K562 (cell line): ENCODE measurements at regions not wholly inside any gene's neighbourhood (a gene's known extent, or its start where the extent isn't known, plus 50 kb on each side); places are given as distances from the start of the nearest gene placed in this dataset.

ENCODE experiments used
- ATAC-seq: fragments of 200-7000 bp; cut with Tn5 transposase; 3 replicates; pipeline ENCODE4 v1.9.1; 2020; ENCODE audit warnings: moderate library complexity
- BruUV-seq: library from RNA; stranded (reverse); fragments of 400-500 nt; replicated peaks from 2 replicates; lab custom pipeline; 2021; lab: Mats Ljungman, UMichigan
- CTCF ChIA-PET: fragments of 300-600 bp; formaldehyde crosslinking; extraction: SDS; loops from one replicate; lab custom pipeline; 2021; ENCODE audit warnings: low intra/inter-chr PET ratio; lab: Yijun Ruan, JAX
- POLR2A ChIA-PET: fragments of 300-600, 350-650 bp; sonication (Branson Sonifier 250); formaldehyde crosslinking; extraction: SDS; loops from one replicate; lab custom pipeline; 2021; ENCODE audit warnings: antibody characterized with exemption, inconsistent platforms; lab: Yijun Ruan, JAX
- DNase-seq, 4 experiments: peaks; one replicate each; pipeline versions ENCODE4 v3.0.0 to v3.0.0-alpha.2; 2011 to 2018; ENCODE audit warnings: low spot score in 3 of 4, mixed read lengths in 3 of 4; ENCODE audit errors: extremely low read depth in 1 of 4
- FAIRE-seq: peaks from 2 replicates; lab custom pipeline; 2011; peaks lifted over from hg19 to GRCh38; lab: Jason Lieb, UNC
- H2AFZ ChIP-seq: 2 replicates; pipeline ENCODE4 v1.6.0; 2011; ENCODE audit warnings: low read depth, low read length, control low read depth, inconsistent platforms
- H3K27ac ChIP-seq: fragments of 200-600 bp; 3 replicates; pipeline ENCODE4 v1.8.0; 2011; ENCODE audit warnings: low read depth, mild to moderate bottlenecking, control low read depth, inconsistent platforms, low read length, moderate library complexity, mixed read lengths; ENCODE audit errors: extremely low read depth
- H3K27me3 ChIP-seq, 2 experiments: fragments of 300-600 bp in 1 of 2; 2 replicates in 1 of 2; 3 replicates in 1 of 2; pipeline versions ENCODE4 v1.6.0 to v1.8.0; 2011; ENCODE audit warnings: inconsistent platforms in 2 of 2, low read length in 2 of 2, mild to moderate bottlenecking in 1 of 2, mixed read lengths in 1 of 2, moderate library complexity in 1 of 2; ENCODE audit not compliant: control insufficient read depth in 2 of 2, insufficient read depth in 2 of 2
- H3K36me3 ChIP-seq: fragments of 300-600 bp; 3 replicates; pipeline ENCODE4 v1.8.0; 2011; ENCODE audit warnings: mild to moderate bottlenecking, low read length, inconsistent platforms; ENCODE audit not compliant: control insufficient read depth, insufficient read depth
- H3K4me1 ChIP-seq, 2 experiments: fragments of 200-600 bp in 1 of 2; replicated peaks in 1 of 2; 2 replicates in 1 of 2; 3 replicates in 1 of 2; pipeline versions ENCODE4 v1.5.1 to v1.8.0; 2011; ENCODE audit warnings: inconsistent platforms in 2 of 2, low read length in 2 of 2, mild to moderate bottlenecking in 1 of 2, mixed read lengths in 1 of 2, moderate library complexity in 1 of 2; ENCODE audit not compliant: control insufficient read depth in 2 of 2, insufficient read depth in 2 of 2
- H3K4me2 ChIP-seq: 2 replicates; pipeline ENCODE4 v1.6.1; 2011; ENCODE audit warnings: low read length, control low read depth, inconsistent platforms, mixed read lengths; ENCODE audit not compliant: insufficient read depth
- H3K4me3 ChIP-seq: fragments of 200-600 bp; sonication (generic), shearing (Covaris generic); 2 replicates; pipeline ENCODE4 v1.5.1; 2016; ENCODE audit warnings: control low read depth, inconsistent platforms
- H3K79me2 ChIP-seq: fragments of 200-600 bp; 3 replicates; pipeline ENCODE4 v1.8.0; 2011; ENCODE audit warnings: low read length, inconsistent platforms; ENCODE audit not compliant: control insufficient read depth, insufficient read depth
- H3K9ac ChIP-seq, 2 experiments: 2 replicates each; pipeline versions ENCODE4 v1.6.0 to v1.6.1; 2011; ENCODE audit warnings: low read depth in 2 of 2, low read length in 2 of 2, control low read depth in 1 of 2, inconsistent platforms in 1 of 2, mild to moderate bottlenecking in 1 of 2, mixed read lengths in 1 of 2; ENCODE audit not compliant: insufficient read depth in 1 of 2
- H3K9me1 ChIP-seq: one replicate; pipeline ENCODE4 v1.6.0; 2011; ENCODE audit warnings: inconsistent platforms, mild to moderate bottlenecking, low read length, moderate library complexity; ENCODE audit not compliant: control insufficient read depth, insufficient read depth
- H3K9me3 ChIP-seq: replicated peaks from 2 replicates; pipeline ENCODE4 v1.5.1; 2011; ENCODE audit warnings: low read depth, low read length, inconsistent platforms; ENCODE audit not compliant: control insufficient read depth, insufficient read depth
- H4K20me1 ChIP-seq: replicated peaks from 2 replicates; pipeline ENCODE4 v1.6.1; 2011; ENCODE audit warnings: low read length, inconsistent platforms, mixed read lengths; ENCODE audit not compliant: control insufficient read depth, insufficient read depth
- FUS ChIP-seq: fragments of 200-400 bp; formaldehyde crosslinking; optimal IDR thresholded peaks from 2 replicates; pipeline ENCODE3; 2017; ENCODE audit warnings: low read depth, low read length
- HDAC3 ChIP-seq: fragments of 450-650 bp; IDR thresholded peaks from 2 replicates; pipeline ENCODE4 v1.6.1; 2018; ENCODE audit warnings: borderline replicate concordance, mild to moderate bottlenecking, moderate library complexity; ENCODE audit not compliant: partially characterized antibody
- WGBS: fragments of 100-300 bp; shearing (Covaris generic); methylation state at CpG from one replicate; pipeline ENCODE4 v1.1.6; 2016; ENCODE audit warnings: low coverage, mixed read lengths; ENCODE audit not compliant: insufficient coverage; ENCODE audit errors: missing lambda C conversion rate; 5-methylcytosine and 5-hydroxymethylcytosine counted together
- in situ Hi-C: fragments of 300-500 bp; cut with MboI; formaldehyde crosslinking; loops from 4 replicates; pipeline ENCODE4 v1.15.0; 2018; ENCODE audit warnings: inconsistent platforms, mixed read lengths
- intact Hi-C: fragments of 100-400 bp; cut with micrococcal nuclease; formaldehyde crosslinking; loops from 2 replicates; pipeline ENCODE4 v1.14.2; 2022
- TF ChIP-seq, protein P1 (sequence below): fragments of 200-800 bp; sonication (Bioruptor generic); IDR thresholded peaks from 2 replicates; pipeline ENCODE4 v1.6.1; 2016; ENCODE audit warnings: missing genetic modification characterization, missing compliant biosample characterization
- TF ChIP-seq, protein P2 (sequence below): sonication (generic); formaldehyde crosslinking; IDR thresholded peaks from 2 replicates; pipeline ENCODE4 v1.8.0; 2022; ENCODE audit warnings: mild to moderate bottlenecking, missing genetic modification reagents, borderline replicate concordance
- TF ChIP-seq, protein P3 (sequence below): fragments of 250-450 bp; sonication (Bioruptor Pico); IDR thresholded peaks from 2 replicates; pipeline ENCODE4 v1.5.0; 2020; ENCODE audit warnings: mild to moderate bottlenecking

DNA sequence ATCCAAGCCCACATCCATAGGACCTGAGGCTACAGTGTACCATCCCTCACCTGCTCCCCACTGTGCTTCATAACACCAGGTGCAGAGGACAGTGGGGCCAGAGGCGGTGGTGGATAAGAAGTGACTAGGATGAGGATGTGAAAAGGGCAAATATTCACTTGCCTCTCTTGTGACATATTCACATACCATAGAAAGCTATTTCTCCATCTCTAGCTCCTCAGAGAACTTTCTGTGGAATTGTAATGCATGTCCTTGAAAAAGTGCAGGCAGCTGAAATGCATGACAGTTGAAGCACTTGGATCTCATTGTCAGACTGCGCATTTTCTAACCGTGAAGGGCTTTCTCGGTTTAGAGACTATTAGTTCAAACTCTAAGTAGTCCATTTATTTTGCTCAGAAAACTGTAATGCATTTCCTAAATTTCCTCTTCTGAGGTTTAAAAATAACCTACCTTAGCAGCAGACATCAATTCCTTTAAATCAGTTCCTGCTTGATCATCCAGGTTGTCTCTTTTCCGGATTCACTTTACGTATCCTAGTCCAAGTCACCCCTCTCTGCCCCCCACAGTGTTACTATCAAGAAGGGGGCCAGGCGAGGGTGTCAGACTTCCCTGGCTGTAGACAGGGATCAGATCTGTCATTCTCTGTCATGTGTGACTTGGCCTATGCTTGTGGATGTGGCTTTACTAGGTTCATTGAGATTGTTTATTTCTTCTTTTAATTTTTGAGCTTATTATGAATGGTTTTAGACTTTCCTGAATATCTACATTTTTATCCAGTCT lies 984.0 kb upstream of the TMEM132C start:
- no peak overlapping the region for H2AFZ ChIP-seq
- ChIA-PET POLR2A (interaction anchor here (0.6 to 1.3 kb wide), 4 partner anchors 8 to 33 kb away, joined by 3 to 5 read pairs (median 4); no protein-coding TSS in a partner anchor), CTCF (no interaction called here)
- no peak overlapping the region for H3K4me2 ChIP-seq
- no peaks in the 10 kb centered on the region for H3K9me1 ChIP-seq
- H3K79me2 ChIP-seq: no peaks in the 10 kb centered on the region
- TF ChIP-seq, protein P1, sequence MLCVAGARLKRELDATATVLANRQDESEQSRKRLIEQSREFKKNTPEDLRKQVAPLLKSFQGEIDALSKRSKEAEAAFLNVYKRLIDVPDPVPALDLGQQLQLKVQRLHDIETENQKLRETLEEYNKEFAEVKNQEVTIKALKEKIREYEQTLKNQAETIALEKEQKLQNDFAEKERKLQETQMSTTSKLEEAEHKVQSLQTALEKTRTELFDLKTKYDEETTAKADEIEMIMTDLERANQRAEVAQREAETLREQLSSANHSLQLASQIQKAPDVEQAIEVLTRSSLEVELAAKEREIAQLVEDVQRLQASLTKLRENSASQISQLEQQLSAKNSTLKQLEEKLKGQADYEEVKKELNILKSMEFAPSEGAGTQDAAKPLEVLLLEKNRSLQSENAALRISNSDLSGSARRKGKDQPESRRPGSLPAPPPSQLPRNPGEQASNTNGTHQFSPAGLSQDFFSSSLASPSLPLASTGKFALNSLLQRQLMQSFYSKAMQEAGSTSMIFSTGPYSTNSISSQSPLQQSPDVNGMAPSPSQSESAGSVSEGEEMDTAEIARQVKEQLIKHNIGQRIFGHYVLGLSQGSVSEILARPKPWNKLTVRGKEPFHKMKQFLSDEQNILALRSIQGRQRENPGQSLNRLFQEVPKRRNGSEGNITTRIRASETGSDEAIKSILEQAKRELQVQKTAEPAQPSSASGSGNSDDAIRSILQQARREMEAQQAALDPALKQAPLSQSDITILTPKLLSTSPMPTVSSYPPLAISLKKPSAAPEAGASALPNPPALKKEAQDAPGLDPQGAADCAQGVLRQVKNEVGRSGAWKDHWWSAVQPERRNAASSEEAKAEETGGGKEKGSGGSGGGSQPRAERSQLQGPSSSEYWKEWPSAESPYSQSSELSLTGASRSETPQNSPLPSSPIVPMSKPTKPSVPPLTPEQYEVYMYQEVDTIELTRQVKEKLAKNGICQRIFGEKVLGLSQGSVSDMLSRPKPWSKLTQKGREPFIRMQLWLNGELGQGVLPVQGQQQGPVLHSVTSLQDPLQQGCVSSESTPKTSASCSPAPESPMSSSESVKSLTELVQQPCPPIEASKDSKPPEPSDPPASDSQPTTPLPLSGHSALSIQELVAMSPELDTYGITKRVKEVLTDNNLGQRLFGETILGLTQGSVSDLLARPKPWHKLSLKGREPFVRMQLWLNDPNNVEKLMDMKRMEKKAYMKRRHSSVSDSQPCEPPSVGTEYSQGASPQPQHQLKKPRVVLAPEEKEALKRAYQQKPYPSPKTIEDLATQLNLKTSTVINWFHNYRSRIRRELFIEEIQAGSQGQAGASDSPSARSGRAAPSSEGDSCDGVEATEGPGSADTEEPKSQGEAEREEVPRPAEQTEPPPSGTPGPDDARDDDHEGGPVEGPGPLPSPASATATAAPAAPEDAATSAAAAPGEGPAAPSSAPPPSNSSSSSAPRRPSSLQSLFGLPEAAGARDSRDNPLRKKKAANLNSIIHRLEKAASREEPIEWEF (CRISPR knock-in tag): no peak
- TF ChIP-seq, protein P2, sequence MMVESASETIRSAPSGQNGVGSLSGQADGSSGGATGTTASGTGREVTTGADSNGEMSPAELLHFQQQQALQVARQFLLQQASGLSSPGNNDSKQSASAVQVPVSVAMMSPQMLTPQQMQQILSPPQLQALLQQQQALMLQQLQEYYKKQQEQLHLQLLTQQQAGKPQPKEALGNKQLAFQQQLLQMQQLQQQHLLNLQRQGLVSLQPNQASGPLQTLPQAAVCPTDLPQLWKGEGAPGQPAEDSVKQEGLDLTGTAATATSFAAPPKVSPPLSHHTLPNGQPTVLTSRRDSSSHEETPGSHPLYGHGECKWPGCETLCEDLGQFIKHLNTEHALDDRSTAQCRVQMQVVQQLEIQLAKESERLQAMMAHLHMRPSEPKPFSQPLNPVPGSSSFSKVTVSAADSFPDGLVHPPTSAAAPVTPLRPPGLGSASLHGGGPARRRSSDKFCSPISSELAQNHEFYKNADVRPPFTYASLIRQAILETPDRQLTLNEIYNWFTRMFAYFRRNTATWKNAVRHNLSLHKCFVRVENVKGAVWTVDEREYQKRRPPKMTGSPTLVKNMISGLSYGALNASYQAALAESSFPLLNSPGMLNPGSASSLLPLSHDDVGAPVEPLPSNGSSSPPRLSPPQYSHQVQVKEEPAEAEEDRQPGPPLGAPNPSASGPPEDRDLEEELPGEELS: no peak
- TF ChIP-seq FUS: no peak
- TF ChIP-seq, protein P3, sequence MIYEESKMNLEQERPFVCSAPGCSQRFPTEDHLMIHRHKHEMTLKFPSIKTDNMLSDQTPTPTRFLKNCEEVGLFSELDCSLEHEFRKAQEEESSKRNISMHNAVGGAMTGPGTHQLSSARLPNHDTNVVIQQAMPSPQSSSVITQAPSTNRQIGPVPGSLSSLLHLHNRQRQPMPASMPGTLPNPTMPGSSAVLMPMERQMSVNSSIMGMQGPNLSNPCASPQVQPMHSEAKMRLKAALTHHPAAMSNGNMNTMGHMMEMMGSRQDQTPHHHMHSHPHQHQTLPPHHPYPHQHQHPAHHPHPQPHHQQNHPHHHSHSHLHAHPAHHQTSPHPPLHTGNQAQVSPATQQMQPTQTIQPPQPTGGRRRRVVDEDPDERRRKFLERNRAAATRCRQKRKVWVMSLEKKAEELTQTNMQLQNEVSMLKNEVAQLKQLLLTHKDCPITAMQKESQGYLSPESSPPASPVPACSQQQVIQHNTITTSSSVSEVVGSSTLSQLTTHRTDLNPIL (CRISPR knock-in tag): no peak
- TF ChIP-seq HDAC3: no peak
- ATAC-seq (no peak), DNase-seq (no peak), FAIRE-seq (no peak)
- peaks cover 0 to 7% of the 10 kb centered on the region in 2 experiments; a peak in 2 of 5 replicates for H3K4me1 ChIP-seq
- WGBS: 0% methylated on average over 7 of the region's 7 CpGs
- no peaks in the 10 kb centered on the region for H4K20me1 ChIP-seq
- H3K27ac ChIP-seq: no peak overlapping the region
- no peak overlapping the region for H3K9ac ChIP-seq
- H3K9me3 ChIP-seq: no peaks in the 10 kb centered on the region
- no TSS peak for BruUV-seq
- no peaks in the 10 kb centered on the region for H3K36me3 ChIP-seq
- H3K27me3 ChIP-seq: peaks cover 7 to 36% of the 10 kb centered on the region in 2 experiments
- intact Hi-C loops (loop anchor here (5.0 kb wide), 2 partner anchors 121 to 784 kb away; no protein-coding TSS in a partner anchor), in situ Hi-C loops (no loop called here)
- H3K4me3 ChIP-seq: no peak overlapping the region
